Mucosa of stomach (tissue), 1 donor: ENCODE measurements at regions not wholly inside any gene's neighbourhood (a gene's known extent, or its start where the extent isn't known, plus 50 kb on each side); places are given as distances from the start of the nearest gene placed in this dataset.
"Not testable (repeated sequence)": the region's sequence is repeated elsewhere in the genome, so short reads cannot be mapped to it uniquely, and the experiment has no call there.

Experiments
- H3K27me3 ChIP-seq: one replicate; pipeline ENCODE4 v1.7.0; 2013; ENCODE audit warnings: mild to moderate bottlenecking, low read length; ENCODE audit not compliant: control insufficient read depth, insufficient read depth
- H3K36me3 ChIP-seq: one replicate; pipeline ENCODE4 v1.7.0; 2013; ENCODE audit warnings: low read length; ENCODE audit not compliant: control insufficient read depth, insufficient read depth
- H3K4me1 ChIP-seq: one replicate; pipeline ENCODE4 v1.7.0; 2013; ENCODE audit warnings: mild to moderate bottlenecking, low read length; ENCODE audit not compliant: control insufficient read depth, insufficient read depth
- H3K4me3 ChIP-seq: one replicate; pipeline ENCODE4 v1.7.0; 2013; ENCODE audit warnings: low read length
- H3K9ac ChIP-seq: one replicate; pipeline ENCODE4 v1.7.0; 2013; ENCODE audit warnings: mild to moderate bottlenecking, low read length, moderate library complexity
- H3K9me3 ChIP-seq: one replicate; pipeline ENCODE4 v1.7.0; 2013; ENCODE audit warnings: mild to moderate bottlenecking, low read length, moderate library complexity; ENCODE audit not compliant: control insufficient read depth
- donor health status: Pancreatic carcinoma.

- H3K9me3 ChIP-seq = no peaks in the 10 kb centered on the region
- no peak overlapping the region for H3K9ac ChIP-seq
- no peaks in the 10 kb centered on the region for H3K27me3 ChIP-seq
- H3K36me3 ChIP-seq = no peaks in the 10 kb centered on the region
- H3K4me1 ChIP-seq = no peaks in the 10 kb centered on the region
- H3K4me3 ChIP-seq = no peak overlapping the region
Observed at GRCh38 chr1:199015799-199016198, 377.0 kb downstream of the PTPRC start.

GRCh38 chr1:199018471-199019135 lies 379.8 kb downstream of the PTPRC start:
- H3K27me3 ChIP-seq = no peaks in the 10 kb centered on the region
- H3K9ac ChIP-seq = no peak overlapping the region
- H3K4me3 ChIP-seq = no peak overlapping the region
- no peaks in the 10 kb centered on the region for H3K4me1 ChIP-seq
- H3K36me3 ChIP-seq = no peaks in the 10 kb centered on the region
- no peaks in the 10 kb centered on the region for H3K9me3 ChIP-seq

GRCh38 chr1:199020051-199020450 lies 381.2 kb downstream of the PTPRC start:
- H3K27me3 ChIP-seq = no peaks in the 10 kb centered on the region
- no peaks in the 10 kb centered on the region for H3K9me3 ChIP-seq
- no peaks in the 10 kb centered on the region for H3K36me3 ChIP-seq
- no peaks in the 10 kb centered on the region for H3K4me1 ChIP-seq
- no peak overlapping the region for H3K4me3 ChIP-seq
- no peak overlapping the region for H3K9ac ChIP-seq

GRCh38 chr1:199020904-199021303 lies 382.1 kb downstream of the PTPRC start:
- H3K9ac ChIP-seq = no peak overlapping the region
- H3K9me3 ChIP-seq = no peaks in the 10 kb centered on the region
- H3K4me1 ChIP-seq = no peaks in the 10 kb centered on the region
- H3K27me3 ChIP-seq = no peaks in the 10 kb centered on the region
- no peaks in the 10 kb centered on the region for H3K36me3 ChIP-seq
- H3K4me3 ChIP-seq = no peak overlapping the region

- H3K36me3 ChIP-seq = no peaks in the 10 kb centered on the region
- no peak overlapping the region for H3K4me3 ChIP-seq
- no peaks in the 10 kb centered on the region for H3K27me3 ChIP-seq
- no peaks in the 10 kb centered on the region for H3K9me3 ChIP-seq
- H3K4me1 ChIP-seq = no peaks in the 10 kb centered on the region
- no peak overlapping the region for H3K9ac ChIP-seq
Observed at GRCh38 chr1:199029401-199029800, 390.6 kb downstream of the PTPRC start.

GRCh38 chr1:199029855-199030254 lies 391.0 kb downstream of the PTPRC start:
- Histone ChIP-seq H3K4me3 (no peak overlapping the region), H3K36me3 (no peaks in the 10 kb centered on the region), H3K27me3 (no peaks in the 10 kb centered on the region), H3K9ac (no peak overlapping the region), H3K4me1 (no peaks in the 10 kb centered on the region), H3K9me3 (no peaks in the 10 kb centered on the region)

GRCh38 chr1:199030541-199030940 lies 391.7 kb downstream of the PTPRC start:
- H3K9ac ChIP-seq, H3K9me3 ChIP-seq, H3K4me3 ChIP-seq, H3K4me1 ChIP-seq, H3K36me3 ChIP-seq, H3K27me3 ChIP-seq: not testable (repeated sequence)

- H3K27me3 ChIP-seq, H3K9me3 ChIP-seq, H3K9ac ChIP-seq, H3K4me3 ChIP-seq, H3K4me1 ChIP-seq, H3K36me3 ChIP-seq: not testable (repeated sequence)
Observed at GRCh38 chr1:199031170-199031569, 392.3 kb downstream of the PTPRC start.

GRCh38 chr1:199032479-199032878 lies 393.6 kb downstream of the PTPRC start:
- not testable (repeated sequence) for H3K27me3 ChIP-seq, H3K36me3 ChIP-seq, H3K4me3 ChIP-seq, H3K4me1 ChIP-seq, H3K9me3 ChIP-seq, H3K9ac ChIP-seq

- H3K27me3 ChIP-seq = no peaks in the 10 kb centered on the region
- no peak overlapping the region for H3K4me3 ChIP-seq
- no peaks in the 10 kb centered on the region for H3K36me3 ChIP-seq
- H3K9ac ChIP-seq = no peak overlapping the region
- no peaks in the 10 kb centered on the region for H3K9me3 ChIP-seq
- H3K4me1 ChIP-seq = no peaks in the 10 kb centered on the region
Observed at GRCh38 chr1:199033661-199034060, 394.8 kb downstream of the PTPRC start.

- H3K9ac ChIP-seq = no peak overlapping the region
Observed at GRCh38 chr1:199038156-199038555, 399.3 kb downstream of the PTPRC start.

GRCh38 chr1:199040076-199040905 lies 401.5 kb downstream of the PTPRC start:
- Histone ChIP-seq H3K9me3 (no peaks in the 10 kb centered on the region), H3K36me3 (no peaks in the 10 kb centered on the region), H3K4me3 (no peak overlapping the region), H3K9ac (no peak overlapping the region), H3K4me1 (no peaks in the 10 kb centered on the region), H3K27me3 (no peaks in the 10 kb centered on the region)

More at GRCh38 chr1:199038156-199038555, 399.3 kb downstream of the PTPRC start:
- Histone ChIP-seq H3K27me3 (no peaks in the 10 kb centered on the region), H3K4me1 (no peaks in the 10 kb centered on the region), H3K36me3 (no peaks in the 10 kb centered on the region), H3K9me3 (no peaks in the 10 kb centered on the region), H3K4me3 (no peak overlapping the region)
